ENCODE measurements at regions not wholly inside any gene's neighbourhood (a gene's known extent, or its start where the extent isn't known, plus 50 kb on each side); places are given as distances from the start of the nearest gene placed in this dataset.

- no peaks in the 10 kb centered on the region for H3K9me3 ChIP-seq (ENCODE audit: low read length)
These were observed 309.1 kb upstream of the CYRIA start for GRCh38 chr2:16974688-16975087.

GRCh38 chr2:16973586-16974286 lies 308.1 kb upstream of the CYRIA start:
- Histone ChIP-seq H2AFZ (ENCODE audit: low read depth, low read length) (no peak overlapping the region), H3K4me2 (ENCODE audit: low read length) (no peak overlapping the region), H3K4me3 (ENCODE audit: low read length) (no peak overlapping the region), H3K27me3 (ENCODE audit: insufficient read depth, low read depth, low read length) (no peaks in the 10 kb centered on the region), H3F3A (ENCODE audit: insufficient read depth, low read length, poor library complexity, severe bottlenecking) (no peaks in the 10 kb centered on the region), H3K27ac (ENCODE audit: low read length) (no peak overlapping the region), H3K36me3 (ENCODE audit: insufficient read depth, low read length) (no peaks in the 10 kb centered on the region), H3K79me2 (replicated peaks; ENCODE audit: insufficient read depth, low read length) (no peaks in the 10 kb centered on the region), H3K9me2 (ENCODE audit: insufficient read depth, low read length) (no peaks in the 10 kb centered on the region), H3K9ac (ENCODE audit: low read length) (no peak overlapping the region), H4K20me1 (ENCODE audit: insufficient read depth) (no peaks in the 10 kb centered on the region), H3K9me3 (ENCODE audit: low read length) (no peaks in the 10 kb centered on the region)
- TF ChIP-seq EP300 (conservative IDR thresholded peaks at IDR 0.05; ENCODE audit: poor library complexity, severe bottlenecking): no peak
- no peak for TF ChIP-seq TAF1 (IDR thresholded peaks at IDR 0.05; ENCODE audit: low read depth)
- TF ChIP-seq RAD21 (conservative IDR thresholded peaks at IDR 0.05): no peak
- TF ChIP-seq REST (IDR thresholded peaks at IDR 0.05; ENCODE audit: borderline replicate concordance): no peak

More at GRCh38 chr2:16974688-16975087, 309.1 kb upstream of the CYRIA start:
- Histone ChIP-seq H3K79me2 (replicated peaks; ENCODE audit: insufficient read depth, low read length) (no peaks in the 10 kb centered on the region), H3K9ac (ENCODE audit: low read length) (no peak overlapping the region), H3F3A (ENCODE audit: insufficient read depth, low read length, poor library complexity, severe bottlenecking) (no peaks in the 10 kb centered on the region), H3K9me2 (ENCODE audit: insufficient read depth, low read length) (no peaks in the 10 kb centered on the region), H3K27me3 (ENCODE audit: insufficient read depth, low read depth, low read length) (no peaks in the 10 kb centered on the region), H3K4me2 (ENCODE audit: low read length) (no peak overlapping the region), H2AFZ (ENCODE audit: low read depth, low read length) (no peak overlapping the region), H4K20me1 (ENCODE audit: insufficient read depth) (no peaks in the 10 kb centered on the region), H3K27ac (ENCODE audit: low read length) (no peak overlapping the region), H3K4me3 (ENCODE audit: low read length) (no peak overlapping the region), H3K36me3 (ENCODE audit: insufficient read depth, low read length) (no peaks in the 10 kb centered on the region)
- TF ChIP-seq EP300 (conservative IDR thresholded peaks at IDR 0.05; ENCODE audit: poor library complexity, severe bottlenecking) (no peak), SMC3 (conservative IDR thresholded peaks at IDR 0.05; ENCODE audit: poor library complexity) (no peak), REST (IDR thresholded peaks at IDR 0.05; ENCODE audit: borderline replicate concordance) (no peak), MXI1 (conservative IDR thresholded peaks at IDR 0.05; ENCODE audit: poor library complexity, severe bottlenecking) (no peak), TAF1 (IDR thresholded peaks at IDR 0.05; ENCODE audit: low read depth) (no peak), EZH2 (IDR thresholded peaks at IDR 0.05; ENCODE audit: borderline replicate concordance, insufficient read depth, low read length, poor library complexity, severe bottlenecking) (no peak), CTCF (IDR thresholded peaks at IDR 0.05; ENCODE audit: poor library complexity, severe bottlenecking) (no peak), POLR2AphosphoS5 (IDR thresholded peaks at IDR 0.05) (no peak)

All from neural cell (in vitro differentiated cells).